Common myeloid progenitor, CD34-positive (primary cell): ENCODE measurements at regions not wholly inside any gene's neighbourhood (a gene's known extent, or its start where the extent isn't known, plus 50 kb on each side); places are given as distances from the start of the nearest gene placed in this dataset.
"Not testable (repeated sequence)": the region's sequence is repeated elsewhere in the genome, so short reads cannot be mapped to it uniquely, and the experiment has no call there.

Experiments
- CTCF ChIA-PET: fragments of 350-600 bp; sonication (Branson Sonifier 250); formaldehyde crosslinking; loops from one replicate; lab custom pipeline; 2021; ENCODE audit warnings: antibody characterized with exemption; lab: Charles Lee
- POLR2A ChIA-PET: fragments of 350-600 bp; sonication (Branson Sonifier 250); formaldehyde crosslinking; loops from one replicate; lab custom pipeline; 2021; ENCODE audit warnings: antibody characterized with exemption; lab: Charles Lee
- DNase-seq, 3 donors: peaks; one replicate each; pipeline versions ENCODE4 v3.0.0 to v3.0.0-alpha.2; 2013
- H3K27ac ChIP-seq, 2 experiments: 1 replicate in 1 of 2; 2 replicates in 1 of 2; pipeline ENCODE4 v1.7.0; 2013; ENCODE audit warnings: inconsistent platforms in 2 of 2, low read length in 2 of 2, mild to moderate bottlenecking in 2 of 2, low read depth in 1 of 2, moderate library complexity in 1 of 2; ENCODE audit not compliant: severe bottlenecking in 2 of 2, insufficient read depth in 1 of 2, poor library complexity in 1 of 2
- H3K27me3 ChIP-seq, 5 experiments: replicated peaks in 2 of 5; 1 replicate in 3 of 5; 2 replicates in 2 of 5; pipeline versions ENCODE4 v1.6.1 to v1.7.0; 2013; ENCODE audit warnings: low read length in 4 of 5, mild to moderate bottlenecking in 2 of 5, moderate library complexity in 2 of 5, inconsistent platforms in 1 of 5; ENCODE audit not compliant: insufficient read depth in 5 of 5, control insufficient read depth in 4 of 5
- H3K36me3 ChIP-seq, 4 experiments: 1 replicate in 2 of 4; 2 replicates in 2 of 4; pipeline versions ENCODE4 v1.6.1 to v1.7.0; 2013; ENCODE audit warnings: low read length in 3 of 4, control low read depth in 1 of 4, mild to moderate bottlenecking in 1 of 4; ENCODE audit not compliant: control insufficient read depth in 4 of 4, insufficient read depth in 4 of 4
- H3K4me1 ChIP-seq, 4 experiments: 1 replicate in 3 of 4; 2 replicates in 1 of 4; pipeline versions ENCODE4 v1.6.1 to v1.7.1; 2013; ENCODE audit warnings: low read length in 3 of 4, mild to moderate bottlenecking in 3 of 4, control low read depth in 1 of 4, inconsistent platforms in 1 of 4, moderate library complexity in 1 of 4; ENCODE audit not compliant: control insufficient read depth in 4 of 4, insufficient read depth in 4 of 4; ENCODE audit errors: control extremely low read depth in 1 of 4
- H3K4me3 ChIP-seq, 7 experiments: 1 replicate in 4 of 7; 2 replicates in 3 of 7; pipeline versions ENCODE4 v1.5.1 to v1.7.0; 2013; ENCODE audit warnings: mild to moderate bottlenecking in 7 of 7, low read length in 6 of 7, moderate library complexity in 6 of 7, inconsistent platforms in 2 of 7, low read depth in 2 of 7, control low read depth in 1 of 7; ENCODE audit not compliant: insufficient read depth in 4 of 7, control insufficient read depth in 1 of 7; ENCODE audit errors: extremely low read depth in 1 of 7
- H3K9me3 ChIP-seq, 5 experiments: 1 replicate in 4 of 5; 2 replicates in 1 of 5; pipeline versions ENCODE4 v1.6.1 to v1.7.1; 2013; ENCODE audit warnings: low read length in 4 of 5, mild to moderate bottlenecking in 2 of 5, inconsistent platforms in 1 of 5, low read depth in 1 of 5, moderate library complexity in 1 of 5; ENCODE audit not compliant: control insufficient read depth in 4 of 5, insufficient read depth in 2 of 5; ENCODE audit errors: control extremely low read depth in 1 of 5
- WGBS: methylation state at CpG from one replicate; pipeline ENCODE4 v1.1.5; 2013; ENCODE audit not compliant: insufficient coverage; 5-methylcytosine and 5-hydroxymethylcytosine counted together

GRCh38 chr9:65410926-65411325 is 125.9 kb upstream of the FOXD4L5 start:
- CTCF ChIA-PET, result no interaction called here

GRCh38 chr9:65409471-65409980 is 124.5 kb upstream of the FOXD4L5 start:
- DNase-seq, result no peak
- Histone ChIP-seq H3K36me3 (no peaks in the 10 kb centered on the region), H3K27ac (no peak overlapping the region), H3K9me3 (peaks cover 0 to 33% (median 6%) of the 10 kb centered on the region in 5 experiments), H3K4me3 (no peak overlapping the region), H3K4me1 (no peaks in the 10 kb centered on the region), H3K27me3 (no peaks in the 10 kb centered on the region)
- 88% methylated on average over 13 of the region's 14 CpGs for WGBS
- CTCF ChIA-PET, result no interaction called here
- POLR2A ChIA-PET, result no interaction called here

More at GRCh38 chr9:65410926-65411325, 125.9 kb upstream of the FOXD4L5 start:
- Histone ChIP-seq H3K9me3 (peaks cover 0 to 33% (median 6%) of the 10 kb centered on the region in 5 experiments), H3K27me3 (no peaks in the 10 kb centered on the region), H3K4me3 (no peak overlapping the region), H3K36me3 (no peaks in the 10 kb centered on the region), H3K27ac (no peak overlapping the region), H3K4me1 (no peaks in the 10 kb centered on the region)
- 82% methylated on average over 13 of the region's 14 CpGs for WGBS
- POLR2A ChIA-PET, result no interaction called here
- DNase-seq, result no peak

- H3K27me3 ChIP-seq, CTCF ChIA-PET, H3K27ac ChIP-seq, POLR2A ChIA-PET, DNase-seq, H3K36me3 ChIP-seq, H3K4me3 ChIP-seq, H3K4me1 ChIP-seq: not testable (repeated sequence)
- WGBS, result 88% methylated on average over 14 of the region's 14 CpGs
- H3K9me3 ChIP-seq, result peaks cover 0 to 35% (median 8%) of the 10 kb centered on the region in 5 experiments
These were observed 123.8 kb upstream of the FOXD4L5 start for GRCh38 chr9:65408806-65409205.

DNA sequence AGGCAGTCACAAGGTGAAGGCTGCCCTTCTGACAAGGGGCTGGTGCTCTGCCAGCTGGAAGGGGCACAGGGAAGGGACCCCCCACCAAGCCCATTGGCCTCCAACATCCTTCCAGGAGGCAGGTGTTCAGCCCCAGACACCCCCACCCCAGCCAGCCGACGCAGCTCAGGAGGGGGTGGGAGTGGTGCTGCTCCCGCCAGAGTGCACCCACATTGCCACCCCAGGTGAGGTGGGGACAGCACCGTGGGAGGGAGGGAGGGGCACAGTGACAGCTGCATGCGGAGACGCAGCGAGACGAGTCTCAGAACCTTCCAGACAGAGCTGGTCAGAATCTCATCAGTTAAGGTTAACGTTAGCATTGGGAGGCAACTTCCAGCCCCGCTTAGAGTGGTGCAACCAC is 121.6 kb upstream of the FOXD4L5 start:
- DNase-seq, H3K4me1 ChIP-seq, CTCF ChIA-PET, POLR2A ChIA-PET, H3K27ac ChIP-seq, H3K4me3 ChIP-seq, H3K36me3 ChIP-seq, H3K27me3 ChIP-seq: not testable (repeated sequence)
- 86% methylated on average over 4 of the region's 10 CpGs for WGBS
- H3K9me3 ChIP-seq, result peaks cover 0 to 41% (median 11%) of the 10 kb centered on the region in 5 experiments

GRCh38 chr9:65405766-65406165 is 120.8 kb upstream of the FOXD4L5 start:
- H3K27me3 ChIP-seq, H3K4me1 ChIP-seq, H3K36me3 ChIP-seq, POLR2A ChIA-PET, CTCF ChIA-PET, H3K4me3 ChIP-seq, DNase-seq, H3K27ac ChIP-seq: not testable (repeated sequence)
- H3K9me3 ChIP-seq, result peaks cover 0 to 35% (median 11%) of the 10 kb centered on the region in 5 experiments
- WGBS, result 82% methylated on average over 11 of the region's 11 CpGs

GRCh38 chr9:65405253-65405652 is 120.2 kb upstream of the FOXD4L5 start:
- ChIA-PET CTCF (no interaction called here), POLR2A (no interaction called here)
- Histone ChIP-seq H3K9me3 (peaks cover 0 to 31% (median 12%) of the 10 kb centered on the region in 5 experiments), H3K27ac (no peak overlapping the region), H3K27me3 (no peaks in the 10 kb centered on the region), H3K4me1 (no peaks in the 10 kb centered on the region), H3K4me3 (no peak overlapping the region), H3K36me3 (no peaks in the 10 kb centered on the region)
- 85% methylated on average over 2 of the region's 6 CpGs for WGBS
- DNase-seq, result no peak

DNA sequence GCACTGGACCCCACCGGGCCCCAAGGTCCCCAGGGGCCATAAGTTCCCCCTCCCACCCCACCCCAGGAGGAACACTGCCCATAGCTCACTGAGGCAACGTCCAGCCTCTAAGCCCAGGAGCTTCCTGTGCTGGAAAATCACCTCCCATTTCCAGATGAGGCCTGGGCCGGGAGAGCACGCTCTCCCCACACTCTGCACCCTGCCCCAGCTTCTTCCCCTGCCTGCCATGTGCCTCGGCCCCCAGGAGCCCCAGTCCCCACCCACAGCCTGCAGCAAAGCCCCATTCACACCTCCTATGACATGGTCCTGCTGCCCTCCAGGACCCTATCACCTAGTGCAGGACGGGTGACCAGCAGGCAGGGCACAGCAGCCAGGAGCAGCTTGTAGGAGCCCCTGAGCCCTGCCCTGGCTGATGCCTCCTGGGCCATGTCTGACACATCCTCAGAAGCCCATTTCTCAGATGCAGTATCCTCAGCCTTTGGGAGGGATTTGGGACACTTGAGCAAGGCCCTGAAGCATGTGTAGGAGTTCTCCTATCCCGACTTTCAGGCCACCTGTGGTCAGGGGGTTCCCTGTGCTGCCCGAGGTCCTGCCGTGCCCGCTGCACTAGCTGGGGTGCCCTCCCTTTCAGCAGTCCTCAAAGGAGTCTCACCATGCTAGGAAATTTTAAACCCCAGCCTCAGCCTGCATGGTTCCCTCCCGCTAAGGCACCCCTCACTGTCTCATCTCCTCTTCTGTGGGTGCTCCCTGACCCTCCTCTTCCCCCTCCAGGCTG is 119.4 kb upstream of the FOXD4L5 start:
- DNase-seq, result no peak
- Histone ChIP-seq H3K9me3 (peaks cover 0 to 24% (median 10%) of the 10 kb centered on the region in 5 experiments), H3K27me3 (no peaks in the 10 kb centered on the region), H3K27ac (no peak overlapping the region), H3K4me3 (no peak overlapping the region), H3K36me3 (no peaks in the 10 kb centered on the region), H3K4me1 (no peaks in the 10 kb centered on the region)
- POLR2A ChIA-PET, result no interaction called here
- CTCF ChIA-PET, result no interaction called here
- WGBS, result 70% methylated on average over 8 of the region's 11 CpGs
